HG03060 (cell line): ENCODE measurements at regions not wholly inside any gene's neighbourhood (a gene's known extent, or its start where the extent isn't known, plus 50 kb on each side); places are given as distances from the start of the nearest gene placed in this dataset.
"Not testable (repeated sequence)": the region's sequence is repeated elsewhere in the genome, so short reads cannot be mapped to it uniquely, and the experiment has no call there.

Source experiments
- ATAC-seq: cut with Tn5 transposase; IDR thresholded peaks from one replicate; pipeline ENCODE4 v1.9.1; 2021; ENCODE audit warnings: low read depth, moderate number of reproducible peaks; ENCODE audit not compliant: unreplicated experiment

GRCh38 chr12:91706466-91706865 is 439.2 kb downstream of the BTG1 start:
- no peak for ATAC-seq

- ATAC-seq, result no peak
These were observed 441.2 kb downstream of the BTG1 start for GRCh38 chr12:91704446-91704845.

GRCh38 chr12:91703491-91704283 is 442.0 kb downstream of the BTG1 start:
- no peak for ATAC-seq

GRCh38 chr12:91702843-91703425 is 442.7 kb downstream of the BTG1 start:
- no peak for ATAC-seq

GRCh38 chr12:91695964-91696363 is 449.7 kb downstream of the BTG1 start:
- ATAC-seq, result no peak

- not testable (repeated sequence) for ATAC-seq
These were observed 450.2 kb downstream of the BTG1 start for GRCh38 chr12:91695406-91695805.

- ATAC-seq, result no peak
These were observed 455.1 kb downstream of the BTG1 start for GRCh38 chr12:91690531-91690930.

GRCh38 chr12:91687052-91688017 is 458.3 kb downstream of the BTG1 start:
- ATAC-seq, result no peak

- no peak for ATAC-seq
These were observed 459.7 kb downstream of the BTG1 start for GRCh38 chr12:91685917-91686316.

GRCh38 chr12:91681751-91682150 is 463.9 kb downstream of the BTG1 start:
- ATAC-seq, result no peak

GRCh38 chr12:91680864-91681263 is 464.8 kb downstream of the BTG1 start:
- no peak for ATAC-seq

GRCh38 chr12:91677556-91677955 is 468.1 kb downstream of the BTG1 start:
- ATAC-seq, result no peak

- no peak for ATAC-seq
These were observed 470.2 kb downstream of the BTG1 start for GRCh38 chr12:91675401-91675800.

GRCh38 chr12:91672130-91672529 is 473.5 kb downstream of the BTG1 start:
- ATAC-seq, result no peak

GRCh38 chr12:91667694-91668093 is 478.0 kb downstream of the BTG1 start:
- ATAC-seq, result no peak

GRCh38 chr12:91663744-91664143 is 481.1 kb upstream of the DCN start:
- no peak for ATAC-seq

- no peak for ATAC-seq
These were observed 480.7 kb upstream of the DCN start for GRCh38 chr12:91663310-91663709.

GRCh38 chr12:91662021-91662420 is 479.4 kb upstream of the DCN start:
- ATAC-seq, result no peak

- no peak for ATAC-seq
These were observed 474.4 kb upstream of the DCN start for GRCh38 chr12:91657032-91657431.

- no peak for ATAC-seq
These were observed 473.3 kb upstream of the DCN start for GRCh38 chr12:91655966-91656365.

- ATAC-seq, result no peak
These were observed 471.5 kb upstream of the DCN start for GRCh38 chr12:91654087-91654486.
